OCI-LY1 (cell line): ENCODE measurements at regions not wholly inside any gene's neighbourhood (a gene's known extent, or its start where the extent isn't known, plus 50 kb on each side); places are given as distances from the start of the nearest gene placed in this dataset.

Experiments used
- H2AFZ ChIP-seq: fragments of 200-600 bp; sonication (generic), shearing (Covaris generic); 2 replicates; pipeline ENCODE4 v1.6.0; 2014; ENCODE audit warnings: antibody characterized with exemption, mild to moderate bottlenecking, low read length
- H3F3A ChIP-seq: fragments of 200-600 bp; sonication (generic), shearing (Covaris generic); 2 replicates; pipeline ENCODE4 v1.6.0; 2014; ENCODE audit warnings: mild to moderate bottlenecking, antibody characterized with exemption, low read length, moderate library complexity; ENCODE audit not compliant: insufficient read depth
- H3K27ac ChIP-seq: fragments of 200-600 bp; sonication (generic); 2 replicates; pipeline ENCODE4 v1.5.1; 2014; ENCODE audit warnings: low read length, mixed run types, mild to moderate bottlenecking, low read depth; ENCODE audit not compliant: poor library complexity, severe bottlenecking
- H3K27me3 ChIP-seq: fragments of 200-600 bp; sonication (generic); 2 replicates; pipeline ENCODE4 v1.6.0; 2014; ENCODE audit warnings: antibody characterized with exemption, mild to moderate bottlenecking, low read length, moderate library complexity; ENCODE audit not compliant: insufficient read depth
- H3K36me3 ChIP-seq: fragments of 200-600 bp; sonication (generic); 2 replicates; pipeline ENCODE4 v1.6.1; 2014; ENCODE audit warnings: mild to moderate bottlenecking, antibody characterized with exemption, low read length, moderate library complexity, mixed read lengths; ENCODE audit not compliant: insufficient read depth
- H3K4me1 ChIP-seq: fragments of 200-600 bp; sonication (generic); 2 replicates; pipeline ENCODE4 v1.5.1; 2014; ENCODE audit warnings: mild to moderate bottlenecking, low read length, moderate library complexity; ENCODE audit not compliant: insufficient read depth, severe bottlenecking
- H3K4me2 ChIP-seq: fragments of 200-600 bp; sonication (generic), shearing (Covaris generic); 2 replicates; pipeline ENCODE4 v1.6.1; 2014; ENCODE audit warnings: low read length
- H3K4me3 ChIP-seq: fragments of 200-600 bp; sonication (generic); 2 replicates; pipeline ENCODE4 v1.5.1; 2014; ENCODE audit warnings: low read length, low read depth, mild to moderate bottlenecking, mixed read lengths; ENCODE audit not compliant: poor library complexity, severe bottlenecking
- H3K79me2 ChIP-seq: fragments of 200-600 bp; shearing (Covaris generic); 2 replicates; pipeline ENCODE4 v1.6.1; 2016; ENCODE audit warnings: mixed run types, low read length, mixed read lengths; ENCODE audit not compliant: insufficient read depth
- H3K9ac ChIP-seq: fragments of 200-600 bp; sonication (generic), shearing (Covaris generic); 2 replicates; pipeline ENCODE4 v1.6.1; 2014; ENCODE audit warnings: mild to moderate bottlenecking, low read length, mixed read lengths
- H3K9me2 ChIP-seq: fragments of 200-600 bp; sonication (generic), shearing (Covaris generic); 2 replicates; pipeline ENCODE4 v1.6.1; 2014; ENCODE audit warnings: low read depth, mild to moderate bottlenecking, low read length, mixed read lengths
- H3K9me3 ChIP-seq: fragments of 200-600 bp; shearing (Covaris generic); 2 replicates; pipeline ENCODE4 v1.6.1; 2014; ENCODE audit warnings: low read length, mixed read lengths
- H4K20me1 ChIP-seq: fragments of 200-600 bp; sonication (generic), shearing (Covaris generic); 2 replicates; pipeline ENCODE4 v1.6.0; 2016; ENCODE audit warnings: mild to moderate bottlenecking, low read length; ENCODE audit not compliant: insufficient read depth
- CTCF ChIP-seq: fragments of 200-600 bp; sonication (generic), shearing (Covaris generic); IDR thresholded peaks from 2 replicates; pipeline ENCODE4 v1.5.1; 2017; ENCODE audit warnings: mild to moderate bottlenecking, antibody characterized with exemption, low read length, moderate library complexity, mixed read lengths
- EZH2 ChIP-seq: fragments of 200-600 bp; sonication (generic), shearing (Covaris generic); IDR thresholded peaks from 2 replicates; pipeline ENCODE4 v1.8.0; 2017; ENCODE audit warnings: borderline replicate concordance, mixed run types, mild to moderate bottlenecking, antibody characterized with exemption, low read length, moderate library complexity, mixed read lengths

- Histone ChIP-seq H3K4me1 (no peaks in the 10 kb centered on the region), H3K79me2 (no peaks in the 10 kb centered on the region), H3F3A (no peaks in the 10 kb centered on the region), H3K27me3 (no peaks in the 10 kb centered on the region), H3K9ac (no peak overlapping the region), H3K36me3 (no peaks in the 10 kb centered on the region), H3K9me2 (no peaks in the 10 kb centered on the region), H3K9me3 (no peaks in the 10 kb centered on the region), H3K27ac (no peak overlapping the region), H2AFZ (no peak overlapping the region), H3K4me2 (no peak overlapping the region), H3K4me3 (no peak overlapping the region), H4K20me1 (no peaks in the 10 kb centered on the region)
- TF ChIP-seq CTCF (no peak), EZH2 (no peak)
These were observed 224.7 kb upstream of the C1orf87 start for GRCh38 chr1:60298290-60298689.

- H3K9me2 ChIP-seq, result no peaks in the 10 kb centered on the region
- H2AFZ ChIP-seq, result no peak overlapping the region
- H3K4me3 ChIP-seq, result no peak overlapping the region
- H4K20me1 ChIP-seq, result no peaks in the 10 kb centered on the region
- no peak overlapping the region for H3K4me2 ChIP-seq
- no peaks in the 10 kb centered on the region for H3K79me2 ChIP-seq
- no peaks in the 10 kb centered on the region for H3K27me3 ChIP-seq
- H3K27ac ChIP-seq, result no peak overlapping the region
- H3K9me3 ChIP-seq, result no peaks in the 10 kb centered on the region
- H3K4me1 ChIP-seq, result no peaks in the 10 kb centered on the region
- TF ChIP-seq EZH2, result no peak
- TF ChIP-seq CTCF, result no peak
- no peak overlapping the region for H3K9ac ChIP-seq
- no peaks in the 10 kb centered on the region for H3F3A ChIP-seq
- H3K36me3 ChIP-seq, result no peaks in the 10 kb centered on the region
These were observed 223.2 kb upstream of the C1orf87 start for GRCh38 chr1:60296794-60297193.

- H2AFZ ChIP-seq, result no peak overlapping the region
- no peak overlapping the region for H3K9ac ChIP-seq
- no peak overlapping the region for H3K27ac ChIP-seq
- H3K9me3 ChIP-seq, result no peaks in the 10 kb centered on the region
- H3K36me3 ChIP-seq, result no peaks in the 10 kb centered on the region
- H3K79me2 ChIP-seq, result no peaks in the 10 kb centered on the region
- no peaks in the 10 kb centered on the region for H3K9me2 ChIP-seq
- H3K27me3 ChIP-seq, result no peaks in the 10 kb centered on the region
- no peaks in the 10 kb centered on the region for H3K4me1 ChIP-seq
- no peak overlapping the region for H3K4me3 ChIP-seq
- H3F3A ChIP-seq, result no peaks in the 10 kb centered on the region
- TF ChIP-seq EZH2 (no peak), CTCF (no peak)
- H4K20me1 ChIP-seq, result no peaks in the 10 kb centered on the region
- H3K4me2 ChIP-seq, result no peak overlapping the region
These were observed 218.6 kb upstream of the C1orf87 start for GRCh38 chr1:60292140-60292539.
